MG63 (cell line): ENCODE measurements at regions not wholly inside any gene's neighbourhood (a gene's known extent, or its start where the extent isn't known, plus 50 kb on each side); places are given as distances from the start of the nearest gene placed in this dataset.
"Not testable (repeated sequence)": the region's sequence is repeated elsewhere in the genome, so short reads cannot be mapped to it uniquely, and the experiment has no call there.

Experiments used
- DNase-seq: peaks from one replicate; pipeline ENCODE4 v3.0.0-alpha.2; 2020
- H3K27me3 ChIP-seq: fragments of 250-450 bp; sonication (Bioruptor Pico); 2 replicates; pipeline ENCODE4 v1.5.1; 2020; ENCODE audit warnings: mild to moderate bottlenecking, moderate library complexity
- H3K36me3 ChIP-seq: fragments of 250-450 bp; sonication (Bioruptor Pico); 2 replicates; pipeline ENCODE4 v1.5.1; 2020; ENCODE audit warnings: mild to moderate bottlenecking, moderate library complexity
- H3K4me3 ChIP-seq: fragments of 250-450 bp; sonication (Bioruptor Pico); 2 replicates; pipeline ENCODE4 v1.5.1; 2020; ENCODE audit warnings: mild to moderate bottlenecking, moderate library complexity
- H3K9me3 ChIP-seq: fragments of 250-450 bp; sonication (Bioruptor Pico); 2 replicates; pipeline ENCODE4 v1.5.1; 2020; ENCODE audit warnings: mild to moderate bottlenecking, moderate library complexity

DNA sequence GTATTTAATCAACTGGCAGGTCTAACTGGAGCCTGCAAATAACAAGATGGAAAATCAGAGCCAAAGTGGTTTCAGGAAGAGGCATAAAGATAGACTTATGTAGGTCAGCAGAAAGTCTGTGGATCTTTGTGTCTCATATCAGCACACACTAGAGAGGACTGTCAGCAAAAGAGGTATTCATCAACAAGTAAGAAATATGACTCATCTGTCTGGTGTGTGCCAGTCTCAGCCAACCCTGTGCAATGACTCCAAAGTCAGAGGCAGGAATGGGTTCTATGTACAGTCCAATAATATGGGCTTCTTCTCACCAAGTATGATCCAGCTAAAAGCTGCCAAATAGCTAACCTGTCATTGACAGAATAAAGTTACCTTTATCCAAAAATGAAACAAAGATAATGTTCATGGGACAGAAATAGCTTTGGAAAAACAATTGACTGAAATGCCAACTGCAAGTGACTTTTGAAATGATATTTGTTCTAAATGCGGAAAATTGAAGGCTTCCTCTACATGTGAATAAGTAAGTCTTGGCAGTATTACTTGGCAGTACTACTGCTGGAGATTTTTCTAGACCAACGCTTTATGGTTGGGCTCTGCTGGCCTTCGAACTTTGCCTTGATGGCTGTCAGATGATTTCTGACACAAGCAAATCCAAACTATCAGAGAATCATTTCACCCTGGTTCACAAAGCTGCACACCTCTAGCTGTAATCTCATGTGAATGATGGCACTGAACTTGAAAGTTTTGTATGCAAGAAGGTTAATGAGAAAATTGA is 272.3 kb upstream of the SEMA3C start:
- H3K4me3 ChIP-seq: no peak overlapping the region
- no peaks in the 10 kb centered on the region for H3K36me3 ChIP-seq
- peak; percentile 45 for DNase-seq
- H3K27me3 ChIP-seq: no peaks in the 10 kb centered on the region
- H3K9me3 ChIP-seq: no peaks in the 10 kb centered on the region

GRCh38 chr7:81187753-81188152 is 268.9 kb upstream of the SEMA3C start:
- no peak for DNase-seq
- no peaks in the 10 kb centered on the region for H3K36me3 ChIP-seq
- no peak overlapping the region for H3K4me3 ChIP-seq
- no peaks in the 10 kb centered on the region for H3K27me3 ChIP-seq
- no peaks in the 10 kb centered on the region for H3K9me3 ChIP-seq

- no peaks in the 10 kb centered on the region for H3K27me3 ChIP-seq
- no peaks in the 10 kb centered on the region for H3K9me3 ChIP-seq
- H3K36me3 ChIP-seq: no peaks in the 10 kb centered on the region
- DNase-seq: no peak
- no peak overlapping the region for H3K4me3 ChIP-seq
Observed at GRCh38 chr7:81186691-81187090, 267.8 kb upstream of the SEMA3C start.

DNA sequence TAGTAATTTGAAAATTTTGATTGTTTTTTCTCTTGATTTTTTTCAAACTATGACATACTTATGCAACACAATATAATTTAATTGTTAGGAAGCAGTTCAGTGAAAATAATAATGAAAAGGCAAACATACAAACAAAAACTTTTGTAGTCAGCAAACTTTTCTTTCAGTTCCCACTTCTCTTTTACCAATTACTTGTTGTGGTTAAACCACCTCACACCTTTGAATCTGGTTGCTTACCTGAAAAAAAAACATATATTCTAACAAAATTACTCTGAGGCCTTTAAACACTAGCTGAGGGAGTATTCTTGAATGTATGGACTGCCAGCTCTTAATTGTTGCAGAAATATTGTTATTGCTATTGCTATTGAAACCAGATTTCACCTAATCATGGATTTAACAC is 266.2 kb upstream of the SEMA3C start:
- no peaks in the 10 kb centered on the region for H3K27me3 ChIP-seq
- H3K36me3 ChIP-seq: no peaks in the 10 kb centered on the region
- DNase-seq: no peak
- no peak overlapping the region for H3K4me3 ChIP-seq
- H3K9me3 ChIP-seq: no peaks in the 10 kb centered on the region

DNA sequence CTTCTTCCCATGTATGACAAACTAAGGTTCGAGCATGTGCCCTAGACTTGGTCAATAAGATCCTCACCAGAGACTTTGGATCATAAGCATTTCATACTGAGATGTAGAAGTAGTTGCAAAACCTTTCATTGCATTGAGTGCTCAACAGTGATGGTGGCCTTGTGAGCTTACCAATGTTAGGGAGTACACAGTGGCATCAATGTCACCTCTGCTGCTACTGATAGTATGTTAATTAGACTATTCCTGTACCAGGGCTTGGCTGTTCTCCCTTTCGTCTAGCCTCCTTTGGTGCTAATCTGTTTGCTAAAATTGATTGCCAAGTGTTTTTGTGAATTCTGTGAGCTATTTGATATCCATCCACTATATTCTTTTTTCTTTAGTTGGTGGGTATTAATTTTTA is 264.5 kb upstream of the SEMA3C start:
- Histone ChIP-seq H3K36me3 (no peaks in the 10 kb centered on the region), H3K9me3 (no peaks in the 10 kb centered on the region), H3K27me3 (no peaks in the 10 kb centered on the region), H3K4me3 (no peak overlapping the region)
- no peak for DNase-seq

DNA sequence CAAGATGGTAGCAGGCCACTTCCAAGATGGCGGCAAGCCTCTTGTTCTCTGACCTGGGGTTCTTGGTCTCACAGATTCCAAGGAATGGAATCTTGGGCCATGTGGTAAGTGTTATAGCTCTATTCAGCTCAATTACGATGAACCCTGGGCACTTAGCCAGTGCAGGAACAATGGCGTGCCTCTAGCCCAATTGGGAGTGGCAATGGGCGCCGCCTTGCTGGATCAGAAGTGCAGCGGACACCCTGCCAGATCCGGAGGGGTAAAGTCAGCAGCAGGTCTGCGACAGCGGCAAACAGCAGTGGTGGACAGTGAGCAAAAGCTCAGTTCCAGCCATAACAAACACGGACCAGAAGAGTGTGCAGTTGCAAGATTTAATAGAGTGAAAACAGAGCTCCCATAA is 263.2 kb upstream of the SEMA3C start:
- not testable (repeated sequence) for DNase-seq, H3K27me3 ChIP-seq, H3K4me3 ChIP-seq, H3K9me3 ChIP-seq, H3K36me3 ChIP-seq

DNA sequence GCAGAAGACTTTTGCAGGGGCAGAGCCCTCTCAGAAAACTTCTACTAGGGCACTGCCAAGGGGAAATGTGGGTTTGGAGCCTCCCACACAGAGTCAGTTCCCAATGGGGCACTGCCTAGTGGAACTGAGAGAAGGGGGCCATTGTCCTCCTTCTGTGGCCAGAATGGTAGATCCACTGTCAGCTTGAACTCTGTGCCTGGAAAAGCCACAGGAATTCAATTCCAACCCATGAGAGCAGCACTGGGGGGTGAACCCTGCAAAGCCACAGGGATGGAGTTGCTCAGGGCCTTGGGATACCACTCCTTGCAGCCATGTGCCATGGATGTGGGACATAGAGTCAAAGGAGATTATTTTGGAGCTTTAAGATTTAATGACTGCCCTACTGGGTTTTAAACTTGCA is 262.2 kb upstream of the SEMA3C start:
- Histone ChIP-seq H3K9me3 (no peaks in the 10 kb centered on the region), H3K27me3 (no peaks in the 10 kb centered on the region), H3K36me3 (no peaks in the 10 kb centered on the region), H3K4me3 (no peak overlapping the region)
- no peak for DNase-seq

GRCh38 chr7:81180573-81180972 is 261.7 kb upstream of the SEMA3C start:
- no peak for DNase-seq
- Histone ChIP-seq H3K36me3 (no peaks in the 10 kb centered on the region), H3K27me3 (no peaks in the 10 kb centered on the region), H3K4me3 (no peak overlapping the region), H3K9me3 (no peaks in the 10 kb centered on the region)

DNA sequence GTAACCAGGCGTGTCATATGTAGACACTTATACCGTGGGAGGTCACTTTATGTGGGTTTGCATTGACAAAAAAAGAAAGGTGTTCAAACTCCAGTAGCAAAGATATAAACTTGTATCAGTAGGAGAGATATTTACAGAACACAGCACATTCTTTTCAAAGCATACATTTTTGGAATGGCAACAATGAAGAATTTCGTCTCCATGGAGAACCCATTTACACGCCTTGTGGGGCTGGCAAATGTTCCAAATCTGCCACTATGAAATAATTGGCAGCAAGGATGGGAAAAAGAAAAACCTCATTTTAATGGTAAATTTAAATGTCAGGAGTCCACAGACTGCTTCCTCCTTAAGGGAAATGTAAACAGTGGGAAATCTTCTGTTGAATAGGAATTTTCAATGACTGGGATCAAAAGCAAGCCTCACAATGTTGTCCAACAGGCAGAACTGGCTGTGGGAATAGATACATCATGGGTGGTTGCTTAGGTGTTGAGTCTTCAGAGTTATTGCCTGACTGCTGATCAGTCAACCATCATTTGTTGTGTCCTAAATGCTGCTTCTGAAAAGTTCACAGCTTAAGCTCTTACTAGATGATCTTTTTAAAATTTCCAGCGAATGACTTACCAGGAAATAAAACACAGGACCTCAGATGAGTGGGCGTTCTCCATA is 256.6 kb upstream of the SEMA3C start:
- no peak overlapping the region for H3K4me3 ChIP-seq
- no peaks in the 10 kb centered on the region for H3K27me3 ChIP-seq
- no peaks in the 10 kb centered on the region for H3K9me3 ChIP-seq
- H3K36me3 ChIP-seq: no peaks in the 10 kb centered on the region
- no peak for DNase-seq

GRCh38 chr7:81173766-81174281 is 255.0 kb upstream of the SEMA3C start:
- no peaks in the 10 kb centered on the region for H3K27me3 ChIP-seq
- DNase-seq: peak; percentile 11
- no peaks in the 10 kb centered on the region for H3K36me3 ChIP-seq
- no peak overlapping the region for H3K4me3 ChIP-seq
- H3K9me3 ChIP-seq: no peaks in the 10 kb centered on the region

DNA sequence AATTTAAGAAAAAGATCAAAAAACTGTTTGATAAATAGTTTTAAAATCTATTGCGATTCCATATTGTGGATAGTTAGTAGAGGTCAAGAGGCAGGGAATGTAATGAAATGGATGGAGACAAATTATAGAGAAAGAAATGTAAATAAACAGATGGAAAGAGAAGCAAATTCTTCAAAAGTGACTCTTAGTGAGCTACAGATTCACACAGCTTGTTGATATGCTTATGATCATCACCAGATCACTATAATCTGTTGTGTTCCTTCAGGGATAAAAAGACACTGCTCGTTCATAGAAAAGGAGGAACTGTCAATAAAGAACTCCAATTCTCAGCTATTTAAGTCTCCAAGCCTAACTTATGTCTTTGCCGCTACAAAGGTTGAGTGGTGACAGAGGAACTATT is 251.4 kb upstream of the SEMA3C start:
- H3K4me3 ChIP-seq: no peak overlapping the region
- DNase-seq: no peak
- H3K27me3 ChIP-seq: no peaks in the 10 kb centered on the region
- H3K36me3 ChIP-seq: no peaks in the 10 kb centered on the region
- no peaks in the 10 kb centered on the region for H3K9me3 ChIP-seq

DNA sequence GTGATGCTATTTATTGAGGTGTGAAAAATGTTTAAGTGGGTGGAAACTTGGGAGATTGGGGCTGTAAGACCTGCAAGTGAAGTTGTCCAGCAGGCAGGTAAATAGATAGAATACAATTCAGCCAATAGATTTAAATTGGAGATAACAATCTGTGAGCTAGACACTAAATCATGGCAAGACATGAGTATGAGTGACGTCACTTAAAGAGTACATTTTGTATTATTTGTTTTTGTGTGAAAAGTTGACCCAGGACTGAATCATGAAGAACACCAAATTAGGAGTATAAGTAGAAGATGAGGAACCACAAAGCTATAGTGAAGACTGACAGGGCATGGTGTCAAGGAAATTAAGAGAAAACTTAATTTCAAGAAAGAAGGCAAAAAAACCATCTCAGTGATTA is 249.1 kb upstream of the SEMA3C start:
- no peaks in the 10 kb centered on the region for H3K9me3 ChIP-seq
- DNase-seq: no peak
- H3K27me3 ChIP-seq: no peaks in the 10 kb centered on the region
- no peaks in the 10 kb centered on the region for H3K36me3 ChIP-seq
- no peak overlapping the region for H3K4me3 ChIP-seq

- Histone ChIP-seq H3K4me3 (no peak overlapping the region), H3K9me3 (no peaks in the 10 kb centered on the region), H3K36me3 (no peaks in the 10 kb centered on the region), H3K27me3 (no peaks in the 10 kb centered on the region)
- DNase-seq: no peak
Observed at GRCh38 chr7:81165070-81165469, 246.2 kb upstream of the SEMA3C start.

- peak; percentile 72 for DNase-seq
- no peak overlapping the region for H3K4me3 ChIP-seq
- no peaks in the 10 kb centered on the region for H3K9me3 ChIP-seq
- no peaks in the 10 kb centered on the region for H3K27me3 ChIP-seq
- H3K36me3 ChIP-seq: no peaks in the 10 kb centered on the region
Observed at GRCh38 chr7:81162771-81163525, 244.1 kb upstream of the SEMA3C start.

DNA sequence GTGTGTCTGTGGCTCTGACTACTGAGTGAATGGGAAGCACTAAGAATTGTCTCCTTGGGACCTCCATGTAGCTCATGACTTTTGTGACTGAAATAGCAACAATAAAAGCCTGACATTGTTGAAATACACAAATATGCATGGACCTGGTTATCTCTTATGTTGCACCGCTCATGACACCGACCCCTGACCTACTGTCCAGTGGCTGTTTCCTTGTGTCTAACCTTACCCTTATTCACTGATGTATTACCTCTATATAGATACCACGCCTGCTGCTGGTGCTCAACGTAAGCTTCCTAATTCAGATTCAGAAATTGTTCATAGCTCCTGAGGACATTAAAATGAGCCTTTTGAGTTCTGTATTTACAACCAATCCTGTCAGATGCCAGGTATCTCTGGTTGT is 243.4 kb upstream of the SEMA3C start:
- Histone ChIP-seq H3K9me3 (no peaks in the 10 kb centered on the region), H3K4me3 (no peak overlapping the region), H3K27me3 (no peaks in the 10 kb centered on the region), H3K36me3 (no peaks in the 10 kb centered on the region)
- DNase-seq: no peak

DNA sequence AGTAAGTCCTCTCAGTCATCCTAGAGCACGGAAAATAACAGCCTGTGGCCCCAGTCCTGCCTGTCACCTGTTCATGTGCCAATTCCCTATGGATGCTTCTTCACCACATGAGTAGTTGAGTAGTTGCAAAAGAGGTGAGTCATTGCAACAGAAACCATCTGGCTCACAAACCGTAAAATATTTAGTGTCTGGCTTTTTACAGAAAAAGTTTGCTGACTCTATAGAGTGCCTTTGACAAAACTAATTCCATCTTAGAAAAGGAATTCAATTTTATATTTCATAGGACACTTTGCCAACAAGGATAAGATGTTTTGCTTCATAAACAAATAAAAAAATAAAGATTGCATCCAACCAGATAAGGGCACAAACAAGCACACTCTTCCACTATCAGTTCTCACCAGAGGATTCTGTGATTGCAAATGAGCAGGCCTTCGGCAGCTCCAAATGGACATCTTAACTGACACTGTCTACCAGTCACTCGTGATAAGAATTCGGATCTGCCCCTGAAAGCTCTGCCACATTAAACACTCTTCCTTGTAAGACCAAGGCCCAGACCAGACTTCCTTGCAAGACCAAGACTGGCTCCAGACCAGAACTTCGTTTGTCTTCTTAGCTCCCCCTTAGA is 242.7 kb upstream of the SEMA3C start:
- no peaks in the 10 kb centered on the region for H3K36me3 ChIP-seq
- no peak overlapping the region for H3K4me3 ChIP-seq
- H3K27me3 ChIP-seq: no peaks in the 10 kb centered on the region
- H3K9me3 ChIP-seq: no peaks in the 10 kb centered on the region
- DNase-seq: peak; percentile 77

DNA sequence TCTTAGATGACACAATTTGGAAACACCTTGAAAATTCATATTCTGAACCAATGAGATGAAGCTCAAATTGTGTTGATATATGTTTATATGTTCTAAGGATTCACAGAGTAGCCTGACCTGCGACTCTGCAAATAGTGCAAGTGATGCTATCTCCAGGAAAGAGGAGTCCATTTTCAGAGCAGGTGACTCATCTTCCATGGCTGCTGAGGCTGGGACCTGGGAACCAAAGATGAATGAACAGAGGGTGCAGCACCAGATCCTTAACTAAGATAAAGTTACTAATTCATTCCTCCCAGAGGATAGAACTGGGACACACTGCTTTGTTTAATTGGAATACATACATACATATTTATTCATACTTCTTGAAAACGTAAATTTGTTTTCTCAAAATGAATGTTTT is 240.6 kb upstream of the SEMA3C start:
- no peaks in the 10 kb centered on the region for H3K9me3 ChIP-seq
- DNase-seq: no peak
- H3K4me3 ChIP-seq: no peak overlapping the region

More for the DNA sequence above, 240.6 kb upstream of the SEMA3C start:
- H3K36me3 ChIP-seq: no peaks in the 10 kb centered on the region
- no peaks in the 10 kb centered on the region for H3K27me3 ChIP-seq
